Keratinocyte (primary cell): ENCODE measurements at regions not wholly inside any gene's neighbourhood (a gene's known extent, or its start where the extent isn't known, plus 50 kb on each side); places are given as distances from the start of the nearest gene placed in this dataset.

Experiments used
- DNase-seq: peaks from one replicate; pipeline ENCODE4 v3.0.0-alpha.2; 2011; ENCODE audit warnings: low read depth, missing footprints, low spot score
- FAIRE-seq: peaks from 2 replicates; lab custom pipeline; 2011; peaks lifted over from hg19 to GRCh38; lab: Jason Lieb, UNC
- H2AFZ ChIP-seq: 2 replicates; pipeline ENCODE4 v1.6.0; 2012; ENCODE audit warnings: low read length, control low read depth, inconsistent platforms; ENCODE audit not compliant: control insufficient read depth
- H3K27ac ChIP-seq: 2 replicates; pipeline ENCODE4 v1.5.1; 2011; ENCODE audit warnings: low read length; ENCODE audit not compliant: control insufficient read depth, insufficient read depth
- H3K27me3 ChIP-seq: 3 replicates; pipeline ENCODE4 v1.6.0; 2011; ENCODE audit warnings: low read length; ENCODE audit not compliant: control insufficient read depth, insufficient read depth; ENCODE audit errors: extremely low read depth
- H3K36me3 ChIP-seq, 2 experiments: 2 replicates in 1 of 2; 3 replicates in 1 of 2; pipeline ENCODE4 v1.5.1; 2011; ENCODE audit warnings: low read length in 2 of 2, mild to moderate bottlenecking in 1 of 2; ENCODE audit not compliant: control insufficient read depth in 2 of 2, insufficient read depth in 2 of 2; ENCODE audit errors: extremely low read depth in 1 of 2
- H3K4me1 ChIP-seq: 3 replicates; pipeline ENCODE4 v1.5.1; 2011; ENCODE audit warnings: low read length; ENCODE audit not compliant: control insufficient read depth, insufficient read depth; ENCODE audit errors: extremely low read depth
- H3K4me2 ChIP-seq: 3 replicates; pipeline ENCODE4 v1.6.0; 2011; ENCODE audit warnings: low read depth, low read length; ENCODE audit not compliant: control insufficient read depth, insufficient read depth; ENCODE audit errors: extremely low read depth
- H3K4me3 ChIP-seq, 3 experiments: fragments of 200-600 bp in 1 of 3; sonication (generic) in 1 of 3; 2 replicates in 2 of 3; 3 replicates in 1 of 3; pipeline ENCODE4 v1.5.1; 2011 to 2016; ENCODE audit warnings: low read length in 3 of 3, mild to moderate bottlenecking in 3 of 3, control low read depth in 2 of 3, inconsistent platforms in 1 of 3, low read depth in 1 of 3, mixed read lengths in 1 of 3, mixed run types in 1 of 3, moderate library complexity in 1 of 3; ENCODE audit not compliant: control insufficient read depth in 2 of 3, insufficient read depth in 2 of 3; ENCODE audit errors: extremely low read depth in 1 of 3
- H3K79me2 ChIP-seq: 2 replicates; pipeline ENCODE4 v1.6.0; 2012; ENCODE audit warnings: low read length; ENCODE audit not compliant: control insufficient read depth, insufficient read depth
- H3K9ac ChIP-seq: 3 replicates; pipeline ENCODE4 v1.6.0; 2011; ENCODE audit warnings: low read length; ENCODE audit not compliant: control insufficient read depth, insufficient read depth; ENCODE audit errors: extremely low read depth
- H3K9me1 ChIP-seq: 3 replicates; pipeline ENCODE4 v1.6.0; 2011; ENCODE audit warnings: low read length; ENCODE audit not compliant: control insufficient read depth, insufficient read depth; ENCODE audit errors: extremely low read depth
- H3K9me3 ChIP-seq: 2 replicates; pipeline ENCODE4 v1.5.1; 2012; ENCODE audit warnings: low read depth, low read length; ENCODE audit not compliant: control insufficient read depth
- H4K20me1 ChIP-seq: 3 replicates; pipeline ENCODE4 v1.6.0; 2011; ENCODE audit warnings: low read length; ENCODE audit not compliant: control insufficient read depth, insufficient read depth; ENCODE audit errors: extremely low read depth
- EZH2 ChIP-seq: IDR thresholded peaks from one replicate; pipeline ENCODE4 v1.6.1; 2012; ENCODE audit warnings: inconsistent platforms, mild to moderate bottlenecking, low read length, moderate library complexity
- dilution Hi-C: fragments of 300-500 bp; cut with MboI; formaldehyde crosslinking; loops from one replicate; pipeline ENCODE4 v1.7.0; 2020; ENCODE audit warnings: low sequenced_read_pairs; ENCODE audit not compliant: extremely low pct_ligation_motif_present
- TF ChIP-seq, protein P1 (sequence below), 3 experiments: IDR thresholded peaks in 1 of 3; conservative IDR thresholded peaks in 1 of 3; optimal IDR thresholded peaks in 1 of 3; 2 replicates in 2 of 3; 3 replicates in 1 of 3; pipeline versions ENCODE3 to v1.5.1; 2011; ENCODE audit warnings: low read length in 3 of 3, mild to moderate bottlenecking in 3 of 3, moderate library complexity in 2 of 3, control low read depth in 1 of 3, inconsistent platforms in 1 of 3; ENCODE audit not compliant: insufficient read depth in 2 of 3; ENCODE audit errors: extremely low read depth in 1 of 3

DNA sequence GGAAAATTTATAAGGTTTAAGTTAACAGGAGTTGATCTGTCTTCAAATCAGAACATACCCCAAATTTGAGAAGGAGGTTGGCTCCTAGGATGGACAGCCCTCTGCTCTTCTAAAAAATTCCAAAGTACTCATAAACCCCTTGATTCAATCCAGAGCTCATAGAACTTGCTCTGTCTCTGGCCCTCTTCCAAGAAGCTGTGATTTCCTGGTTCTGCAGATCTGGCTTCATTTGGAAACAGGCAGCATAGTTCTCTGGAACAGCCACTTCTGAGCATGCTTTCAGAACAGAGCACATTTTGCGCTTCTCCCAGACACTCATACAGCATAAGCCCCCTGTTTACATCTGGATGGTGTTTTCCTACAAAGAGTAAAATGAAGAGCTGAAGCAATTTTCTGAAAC lies 96.7 kb downstream of the KBTBD8 start:
- H3K4me3 ChIP-seq: no peak overlapping the region
- H3K9me1 ChIP-seq: no peaks in the 10 kb centered on the region
- no peak for TF ChIP-seq EZH2
- TF ChIP-seq, protein P1, sequence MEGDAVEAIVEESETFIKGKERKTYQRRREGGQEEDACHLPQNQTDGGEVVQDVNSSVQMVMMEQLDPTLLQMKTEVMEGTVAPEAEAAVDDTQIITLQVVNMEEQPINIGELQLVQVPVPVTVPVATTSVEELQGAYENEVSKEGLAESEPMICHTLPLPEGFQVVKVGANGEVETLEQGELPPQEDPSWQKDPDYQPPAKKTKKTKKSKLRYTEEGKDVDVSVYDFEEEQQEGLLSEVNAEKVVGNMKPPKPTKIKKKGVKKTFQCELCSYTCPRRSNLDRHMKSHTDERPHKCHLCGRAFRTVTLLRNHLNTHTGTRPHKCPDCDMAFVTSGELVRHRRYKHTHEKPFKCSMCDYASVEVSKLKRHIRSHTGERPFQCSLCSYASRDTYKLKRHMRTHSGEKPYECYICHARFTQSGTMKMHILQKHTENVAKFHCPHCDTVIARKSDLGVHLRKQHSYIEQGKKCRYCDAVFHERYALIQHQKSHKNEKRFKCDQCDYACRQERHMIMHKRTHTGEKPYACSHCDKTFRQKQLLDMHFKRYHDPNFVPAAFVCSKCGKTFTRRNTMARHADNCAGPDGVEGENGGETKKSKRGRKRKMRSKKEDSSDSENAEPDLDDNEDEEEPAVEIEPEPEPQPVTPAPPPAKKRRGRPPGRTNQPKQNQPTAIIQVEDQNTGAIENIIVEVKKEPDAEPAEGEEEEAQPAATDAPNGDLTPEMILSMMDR (optimal IDR thresholded peaks at IDR 0.05 in 1 of 3, IDR thresholded peaks at IDR 0.05 in 1 of 3, conservative IDR thresholded peaks at IDR 0.05 in 1 of 3; ENCODE audit: extremely low read depth in 1 of 3, insufficient read depth in 2 of 3, low read length in 3 of 3): no peak
- H2AFZ ChIP-seq: no peak overlapping the region
- no peaks in the 10 kb centered on the region for H3K79me2 ChIP-seq
- no peaks in the 10 kb centered on the region for H3K4me1 ChIP-seq
- no peaks in the 10 kb centered on the region for H4K20me1 ChIP-seq
- H3K4me2 ChIP-seq: no peak overlapping the region
- FAIRE-seq (no peak), DNase-seq (no peak)
- no peak overlapping the region for H3K27ac ChIP-seq
- H3K9me3 ChIP-seq: no peaks in the 10 kb centered on the region
- no peak overlapping the region for H3K9ac ChIP-seq
- H3K27me3 ChIP-seq: no peaks in the 10 kb centered on the region
- no peaks in the 10 kb centered on the region for H3K36me3 ChIP-seq
- dilution Hi-C loops: no loop called here

DNA sequence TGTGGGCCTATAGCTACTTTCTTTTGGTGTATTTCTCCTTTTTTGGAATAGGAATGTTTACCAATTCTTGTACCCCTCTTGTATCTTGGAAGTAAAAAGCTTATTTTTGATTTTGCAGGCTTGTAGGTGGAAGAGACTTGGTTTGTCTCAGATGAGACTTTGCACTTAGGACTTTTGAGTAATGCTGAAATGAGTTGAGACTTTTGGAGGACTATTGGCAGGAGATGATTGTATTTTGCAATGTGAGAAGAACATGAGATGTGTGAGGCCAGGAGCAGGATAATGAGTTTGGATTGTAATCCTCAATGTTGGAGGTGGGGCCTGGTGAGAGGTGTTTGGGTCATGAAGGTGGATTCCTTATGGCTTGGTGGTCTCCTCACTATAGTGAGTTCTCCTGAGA lies 106.3 kb downstream of the KBTBD8 start:
- Histone ChIP-seq H3K9ac (no peak overlapping the region), H3K4me3 (no peak overlapping the region), H3K9me3 (no peaks in the 10 kb centered on the region), H2AFZ (no peak overlapping the region), H3K4me2 (no peak overlapping the region), H3K79me2 (no peaks in the 10 kb centered on the region), H4K20me1 (no peaks in the 10 kb centered on the region), H3K9me1 (no peaks in the 10 kb centered on the region), H3K36me3 (no peaks in the 10 kb centered on the region), H3K27me3 (no peaks in the 10 kb centered on the region), H3K4me1 (no peaks in the 10 kb centered on the region), H3K27ac (no peak overlapping the region)
- no peak for DNase-seq
- no peak for TF ChIP-seq EZH2
- TF ChIP-seq, protein P1 (optimal IDR thresholded peaks at IDR 0.05 in 1 of 3, IDR thresholded peaks at IDR 0.05 in 1 of 3, conservative IDR thresholded peaks at IDR 0.05 in 1 of 3; ENCODE audit: extremely low read depth in 1 of 3, insufficient read depth in 2 of 3, low read length in 3 of 3): no peak
- dilution Hi-C loops: no loop called here
- no peak for FAIRE-seq
